ENCODE measurements at regions not wholly inside any gene's neighbourhood (a gene's known extent, or its start where the extent isn't known, plus 50 kb on each side); places are given as distances from the start of the nearest gene placed in this dataset.

DNA sequence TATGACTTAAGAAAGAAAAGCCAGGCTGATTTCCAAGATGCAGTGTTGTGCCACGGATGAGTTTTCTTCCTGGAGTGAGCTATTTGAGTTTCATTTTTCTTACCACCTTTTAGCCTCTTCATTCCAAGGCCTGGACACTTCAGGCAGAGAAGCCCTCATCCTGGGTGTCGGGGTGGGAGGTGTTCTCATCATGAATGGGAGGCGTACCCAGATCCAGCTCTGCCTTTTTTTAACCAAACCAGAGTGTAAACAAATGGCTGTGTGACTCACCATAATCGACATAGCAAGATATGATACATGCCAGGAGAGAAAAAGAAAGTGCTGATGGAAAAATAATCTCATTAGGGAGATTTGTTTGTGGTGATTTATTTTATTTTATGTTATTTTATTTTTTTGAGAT, 79.9 kb downstream of the ARF6 start:
- TF ChIP-seq EZH2phosphoT487 (IDR thresholded peaks at IDR 0.05; ENCODE audit: borderline replicate concordance) (no peak), POLR2AphosphoS5 (IDR thresholded peaks at IDR 0.05; ENCODE audit: low read depth, low read length) (peak; percentile 41; the same call in 1 of the 2 replicates), POLR2A (IDR thresholded peaks at IDR 0.05; ENCODE audit: borderline replicate concordance, extremely low read depth, insufficient read depth, insufficient read length) (no peak), CEBPB (IDR thresholded peaks at IDR 0.05; ENCODE audit: low read depth) (no peak), ZNF274 (IDR thresholded peaks at IDR 0.05; ENCODE audit: low read depth, low read length) (no peak), FOSL1 (IDR thresholded peaks at IDR 0.05; ENCODE audit: low read depth) (peak; percentile 72), EZH2 (IDR thresholded peaks at IDR 0.05) (no peak), ZFX (IDR thresholded peaks at IDR 0.05) (no peak)
- TF ChIP-seq, protein P1, sequence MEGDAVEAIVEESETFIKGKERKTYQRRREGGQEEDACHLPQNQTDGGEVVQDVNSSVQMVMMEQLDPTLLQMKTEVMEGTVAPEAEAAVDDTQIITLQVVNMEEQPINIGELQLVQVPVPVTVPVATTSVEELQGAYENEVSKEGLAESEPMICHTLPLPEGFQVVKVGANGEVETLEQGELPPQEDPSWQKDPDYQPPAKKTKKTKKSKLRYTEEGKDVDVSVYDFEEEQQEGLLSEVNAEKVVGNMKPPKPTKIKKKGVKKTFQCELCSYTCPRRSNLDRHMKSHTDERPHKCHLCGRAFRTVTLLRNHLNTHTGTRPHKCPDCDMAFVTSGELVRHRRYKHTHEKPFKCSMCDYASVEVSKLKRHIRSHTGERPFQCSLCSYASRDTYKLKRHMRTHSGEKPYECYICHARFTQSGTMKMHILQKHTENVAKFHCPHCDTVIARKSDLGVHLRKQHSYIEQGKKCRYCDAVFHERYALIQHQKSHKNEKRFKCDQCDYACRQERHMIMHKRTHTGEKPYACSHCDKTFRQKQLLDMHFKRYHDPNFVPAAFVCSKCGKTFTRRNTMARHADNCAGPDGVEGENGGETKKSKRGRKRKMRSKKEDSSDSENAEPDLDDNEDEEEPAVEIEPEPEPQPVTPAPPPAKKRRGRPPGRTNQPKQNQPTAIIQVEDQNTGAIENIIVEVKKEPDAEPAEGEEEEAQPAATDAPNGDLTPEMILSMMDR (IDR thresholded peaks at IDR 0.05 in 2 of 3, conservative IDR thresholded peaks at IDR 0.05 in 1 of 3; ENCODE audit: borderline replicate concordance in 1 of 3, insufficient read depth in 1 of 3, low read depth in 2 of 3, low read length in 2 of 3), result no peak
- TF ChIP-seq, protein P2, sequence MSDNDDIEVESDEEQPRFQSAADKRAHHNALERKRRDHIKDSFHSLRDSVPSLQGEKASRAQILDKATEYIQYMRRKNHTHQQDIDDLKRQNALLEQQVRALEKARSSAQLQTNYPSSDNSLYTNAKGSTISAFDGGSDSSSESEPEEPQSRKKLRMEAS (IDR thresholded peaks at IDR 0.05), result no peak
